HFFc6 (cell line): ENCODE measurements at regions not wholly inside any gene's neighbourhood (a gene's known extent, or its start where the extent isn't known, plus 50 kb on each side); places are given as distances from the start of the nearest gene placed in this dataset.

ENCODE experiments used
- DNase-seq: peaks from one replicate; pipeline ENCODE4 v3.0.0-alpha.2; 2018
- H3K27ac Mint-ChIP-seq: 2 replicates; pipeline ENCODE4 v1.8.0; 2020; ENCODE audit warnings: mild to moderate bottlenecking, mixed read lengths
- H3K27me3 Mint-ChIP-seq: 2 replicates; pipeline ENCODE4 v1.8.0; 2021; ENCODE audit warnings: mild to moderate bottlenecking, moderate library complexity, mixed read lengths; ENCODE audit not compliant: insufficient read depth
- H3K36me3 Mint-ChIP-seq: 2 replicates; pipeline ENCODE4 v1.8.0; 2021; ENCODE audit warnings: low read depth, mixed read lengths
- H3K4me1 Mint-ChIP-seq: 2 replicates; pipeline ENCODE4 v1.8.0; 2020; ENCODE audit warnings: low read depth, mixed read lengths
- H3K4me3 Mint-ChIP-seq: 2 replicates; pipeline ENCODE4 v1.8.0; 2020; ENCODE audit warnings: mild to moderate bottlenecking, moderate library complexity, mixed read lengths
- H3K9me3 Mint-ChIP-seq: 2 replicates; pipeline ENCODE4 v1.8.0; 2020; ENCODE audit warnings: mild to moderate bottlenecking, mixed read lengths
- TF ChIP-seq, protein P1 (sequence below): fragments of 200-600 bp; sonication (generic); IDR thresholded peaks from 2 replicates; pipeline ENCODE4 v1.5.0; 2021; ENCODE audit warnings: antibody characterized with exemption, mild to moderate bottlenecking

DNA sequence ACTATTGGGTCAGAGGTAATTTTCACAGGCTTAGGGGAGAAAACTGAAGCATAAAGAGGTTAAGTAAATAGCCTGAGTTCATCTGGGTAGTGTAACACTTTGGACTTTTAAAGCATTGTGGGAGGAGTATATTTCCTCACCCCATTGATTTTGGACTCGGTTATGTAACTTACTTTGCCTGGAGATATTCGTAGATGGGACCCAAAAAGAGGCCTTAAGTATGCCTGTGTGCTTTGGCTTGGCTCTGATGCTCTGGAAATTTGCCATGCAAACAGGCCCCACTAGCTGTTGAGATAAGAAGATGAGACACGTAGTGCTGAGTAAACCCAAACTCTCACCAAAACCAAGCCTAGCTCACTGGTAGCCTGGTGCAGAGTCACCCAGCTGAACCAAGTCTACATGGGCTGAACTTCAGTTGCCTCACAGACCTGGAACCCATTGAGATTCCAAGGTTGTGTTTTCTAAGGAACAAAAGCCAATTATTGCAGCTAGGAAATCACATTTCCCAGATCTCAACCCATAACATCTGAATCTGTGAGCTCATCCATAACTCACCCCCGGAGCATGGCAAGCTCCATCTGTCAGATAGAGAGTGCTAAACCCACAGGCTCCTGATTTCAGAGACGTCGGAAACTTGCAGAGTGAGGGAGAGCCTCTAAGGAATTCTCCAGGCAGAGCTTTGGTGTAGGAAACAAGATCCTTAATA is 536.0 kb upstream of the C16orf82 start:
- Mint-ChIP-seq H3K4me3 (no peak overlapping the region), H3K27me3 (no peaks in the 10 kb centered on the region), H3K27ac (no peak overlapping the region), H3K4me1 (no peaks in the 10 kb centered on the region), H3K36me3 (no peaks in the 10 kb centered on the region), H3K9me3 (peaks cover 44% of the 10 kb centered on the region)
- no peak for DNase-seq
- TF ChIP-seq, protein P1, sequence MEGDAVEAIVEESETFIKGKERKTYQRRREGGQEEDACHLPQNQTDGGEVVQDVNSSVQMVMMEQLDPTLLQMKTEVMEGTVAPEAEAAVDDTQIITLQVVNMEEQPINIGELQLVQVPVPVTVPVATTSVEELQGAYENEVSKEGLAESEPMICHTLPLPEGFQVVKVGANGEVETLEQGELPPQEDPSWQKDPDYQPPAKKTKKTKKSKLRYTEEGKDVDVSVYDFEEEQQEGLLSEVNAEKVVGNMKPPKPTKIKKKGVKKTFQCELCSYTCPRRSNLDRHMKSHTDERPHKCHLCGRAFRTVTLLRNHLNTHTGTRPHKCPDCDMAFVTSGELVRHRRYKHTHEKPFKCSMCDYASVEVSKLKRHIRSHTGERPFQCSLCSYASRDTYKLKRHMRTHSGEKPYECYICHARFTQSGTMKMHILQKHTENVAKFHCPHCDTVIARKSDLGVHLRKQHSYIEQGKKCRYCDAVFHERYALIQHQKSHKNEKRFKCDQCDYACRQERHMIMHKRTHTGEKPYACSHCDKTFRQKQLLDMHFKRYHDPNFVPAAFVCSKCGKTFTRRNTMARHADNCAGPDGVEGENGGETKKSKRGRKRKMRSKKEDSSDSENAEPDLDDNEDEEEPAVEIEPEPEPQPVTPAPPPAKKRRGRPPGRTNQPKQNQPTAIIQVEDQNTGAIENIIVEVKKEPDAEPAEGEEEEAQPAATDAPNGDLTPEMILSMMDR: no peak

- Mint-ChIP-seq H3K27ac (no peak overlapping the region), H3K9me3 (peaks cover 41% of the 10 kb centered on the region), H3K4me3 (no peak overlapping the region), H3K36me3 (no peaks in the 10 kb centered on the region), H3K27me3 (no peaks in the 10 kb centered on the region), H3K4me1 (no peaks in the 10 kb centered on the region)
- no peak for DNase-seq
- TF ChIP-seq, protein P1: no peak
Observed at GRCh38 chr16:26531290-26531730, 535.4 kb upstream of the C16orf82 start.

- H3K9me3 Mint-ChIP-seq: peaks cover 38% of the 10 kb centered on the region
- H3K4me1 Mint-ChIP-seq: no peaks in the 10 kb centered on the region
- H3K4me3 Mint-ChIP-seq: no peak overlapping the region
- no peaks in the 10 kb centered on the region for H3K36me3 Mint-ChIP-seq
- no peak overlapping the region for H3K27ac Mint-ChIP-seq
- TF ChIP-seq, protein P1: no peak
- H3K27me3 Mint-ChIP-seq: no peaks in the 10 kb centered on the region
- DNase-seq: no peak
Observed at GRCh38 chr16:26532456-26532855, 534.3 kb upstream of the C16orf82 start.

DNA sequence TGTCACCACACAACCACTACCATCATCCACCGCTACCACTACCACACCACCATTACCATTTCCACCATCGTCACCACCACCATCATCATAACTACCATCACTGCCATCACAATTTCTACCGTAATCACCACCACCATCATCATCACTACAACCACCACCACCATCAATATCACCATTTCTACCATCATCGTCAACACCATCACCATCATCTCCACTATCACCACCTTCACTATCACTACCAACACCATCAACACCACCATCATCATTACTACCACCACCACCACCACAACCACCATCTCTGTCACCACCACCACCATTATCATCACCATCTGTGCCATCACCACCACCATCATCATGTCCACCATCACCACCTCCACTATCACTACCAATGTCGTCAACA is 524.5 kb upstream of the C16orf82 start:
- TF ChIP-seq, protein P1: no peak
- Mint-ChIP-seq H3K4me1 (no peaks in the 10 kb centered on the region), H3K27me3 (no peaks in the 10 kb centered on the region), H3K9me3 (peaks cover 3% of the 10 kb centered on the region), H3K27ac (no peak overlapping the region), H3K36me3 (no peaks in the 10 kb centered on the region), H3K4me3 (no peak overlapping the region)
- DNase-seq: no peak

- no peak overlapping the region for H3K27ac Mint-ChIP-seq
- H3K36me3 Mint-ChIP-seq: no peaks in the 10 kb centered on the region
- no peak overlapping the region for H3K4me3 Mint-ChIP-seq
- H3K27me3 Mint-ChIP-seq: no peaks in the 10 kb centered on the region
- no peaks in the 10 kb centered on the region for H3K9me3 Mint-ChIP-seq
- no peaks in the 10 kb centered on the region for H3K4me1 Mint-ChIP-seq
- TF ChIP-seq, protein P1: no peak
- DNase-seq: no peak
Observed at GRCh38 chr16:26546573-26546972, 520.2 kb upstream of the C16orf82 start.
